ENCODE measurements at regions not wholly inside any gene's neighbourhood (a gene's known extent, or its start where the extent isn't known, plus 50 kb on each side); places are given as distances from the start of the nearest gene placed in this dataset.

DNA sequence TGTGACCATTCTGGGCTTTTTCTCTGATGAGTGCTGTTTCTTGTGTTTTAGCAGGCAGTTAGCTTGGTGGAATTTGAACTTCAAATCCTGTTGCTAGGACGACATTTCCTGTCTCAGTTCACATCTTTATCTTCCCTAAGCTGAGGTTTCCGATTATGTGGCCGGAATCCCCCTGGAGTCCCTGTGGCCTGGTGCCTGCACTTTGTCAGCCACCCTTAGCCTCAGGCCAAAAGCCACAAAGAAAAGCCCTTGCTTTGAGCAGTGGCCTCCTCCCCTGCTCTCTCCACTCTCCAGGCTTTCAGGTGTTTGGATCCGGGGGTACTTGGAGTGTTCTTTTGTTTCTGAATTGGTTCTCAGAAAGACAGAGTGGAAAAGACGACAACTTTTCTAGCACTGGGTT lies 59.9 kb upstream of the PMEPA1 start:
- TF ChIP-seq, protein P1, sequence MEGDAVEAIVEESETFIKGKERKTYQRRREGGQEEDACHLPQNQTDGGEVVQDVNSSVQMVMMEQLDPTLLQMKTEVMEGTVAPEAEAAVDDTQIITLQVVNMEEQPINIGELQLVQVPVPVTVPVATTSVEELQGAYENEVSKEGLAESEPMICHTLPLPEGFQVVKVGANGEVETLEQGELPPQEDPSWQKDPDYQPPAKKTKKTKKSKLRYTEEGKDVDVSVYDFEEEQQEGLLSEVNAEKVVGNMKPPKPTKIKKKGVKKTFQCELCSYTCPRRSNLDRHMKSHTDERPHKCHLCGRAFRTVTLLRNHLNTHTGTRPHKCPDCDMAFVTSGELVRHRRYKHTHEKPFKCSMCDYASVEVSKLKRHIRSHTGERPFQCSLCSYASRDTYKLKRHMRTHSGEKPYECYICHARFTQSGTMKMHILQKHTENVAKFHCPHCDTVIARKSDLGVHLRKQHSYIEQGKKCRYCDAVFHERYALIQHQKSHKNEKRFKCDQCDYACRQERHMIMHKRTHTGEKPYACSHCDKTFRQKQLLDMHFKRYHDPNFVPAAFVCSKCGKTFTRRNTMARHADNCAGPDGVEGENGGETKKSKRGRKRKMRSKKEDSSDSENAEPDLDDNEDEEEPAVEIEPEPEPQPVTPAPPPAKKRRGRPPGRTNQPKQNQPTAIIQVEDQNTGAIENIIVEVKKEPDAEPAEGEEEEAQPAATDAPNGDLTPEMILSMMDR (conservative IDR thresholded peaks at IDR 0.05; ENCODE audit: low read depth, low read length) = no peak
- TF ChIP-seq RAD21 (IDR thresholded peaks at IDR 0.05; ENCODE audit: low read length) (no peak), RCOR1 (IDR thresholded peaks at IDR 0.05; ENCODE audit: insufficient replicate concordance, low read length) (no peak), MAZ (IDR thresholded peaks at IDR 0.05; ENCODE audit: borderline replicate concordance, low read depth, low read length) (no peak), POLR2A (IDR thresholded peaks at IDR 0.05; ENCODE audit: low read depth, low read length) (no peak), MXI1 (IDR thresholded peaks at IDR 0.05; ENCODE audit: borderline replicate concordance, low read depth, low read length) (no peak), NFE2L2 (IDR thresholded peaks at IDR 0.05; ENCODE audit: low read depth, low read length) (no peak), RFX5 (IDR thresholded peaks at IDR 0.05; ENCODE audit: low read depth, low read length) (no peak)
- TF ChIP-seq, protein P2, sequence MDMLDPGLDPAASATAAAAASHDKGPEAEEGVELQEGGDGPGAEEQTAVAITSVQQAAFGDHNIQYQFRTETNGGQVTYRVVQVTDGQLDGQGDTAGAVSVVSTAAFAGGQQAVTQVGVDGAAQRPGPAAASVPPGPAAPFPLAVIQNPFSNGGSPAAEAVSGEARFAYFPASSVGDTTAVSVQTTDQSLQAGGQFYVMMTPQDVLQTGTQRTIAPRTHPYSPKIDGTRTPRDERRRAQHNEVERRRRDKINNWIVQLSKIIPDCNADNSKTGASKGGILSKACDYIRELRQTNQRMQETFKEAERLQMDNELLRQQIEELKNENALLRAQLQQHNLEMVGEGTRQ (IDR thresholded peaks at IDR 0.05; ENCODE audit: low read depth, low read length) = no peak

All from IMR-90 (cell line).